GM12878 (cell line): ENCODE measurements at regions not wholly inside any gene's neighbourhood (a gene's known extent, or its start where the extent isn't known, plus 50 kb on each side); places are given as distances from the start of the nearest gene placed in this dataset.
"Not testable (repeated sequence)": the region's sequence is repeated elsewhere in the genome, so short reads cannot be mapped to it uniquely, and the experiment has no call there.

Source experiments
- CHD2 ChIP-seq: IDR thresholded peaks from 2 replicates; pipeline ENCODE4 v1.6.1; 2011; ENCODE audit warnings: low read depth, low read length, improper control_type of control experiment, borderline replicate concordance
- EZH2 ChIP-seq: IDR thresholded peaks from 2 replicates; pipeline ENCODE4 v1.6.1; 2012; ENCODE audit warnings: low read depth, mild to moderate bottlenecking, control low read depth, inconsistent platforms, low read length, borderline replicate concordance; ENCODE audit not compliant: control insufficient read depth
- RAD21 ChIP-seq: IDR thresholded peaks from 2 replicates; pipeline ENCODE4 v1.6.1; 2011; ENCODE audit warnings: mild to moderate bottlenecking, low read depth, low read length, moderate library complexity; ENCODE audit not compliant: insufficient read depth
- SIN3A ChIP-seq: IDR thresholded peaks from 2 replicates; pipeline ENCODE4 v1.6.1; 2012; ENCODE audit warnings: low read depth, low read length, improper control_type of control experiment
- SRF ChIP-seq, 2 experiments: IDR thresholded peaks; 2 replicates each; pipeline ENCODE4 v1.6.1; 2011; ENCODE audit warnings: low read depth in 2 of 2, low read length in 2 of 2, mild to moderate bottlenecking in 1 of 2, moderate library complexity in 1 of 2
- TF ChIP-seq, protein P1 (sequence below): fragments of 450-650 bp; IDR thresholded peaks from 2 replicates; pipeline ENCODE4 v1.6.1; 2014; ENCODE audit warnings: mild to moderate bottlenecking
- TF ChIP-seq, protein P2 (sequence below), 3 experiments: IDR thresholded peaks in 2 of 3; conservative IDR thresholded peaks in 1 of 3; 2 replicates each; pipeline ENCODE4 v1.5.1; 2011; ENCODE audit warnings: low read depth in 3 of 3, low read length in 3 of 3, mild to moderate bottlenecking in 3 of 3, control low read depth in 2 of 3, moderate library complexity in 2 of 3, inconsistent platforms in 1 of 3, mixed read lengths in 1 of 3; ENCODE audit not compliant: control insufficient read depth in 2 of 3, insufficient read depth in 1 of 3; ENCODE audit errors: extremely low read depth in 1 of 3
- TF ChIP-seq, protein P3 (sequence below): IDR thresholded peaks from 2 replicates; pipeline ENCODE4 v1.6.1; 2011; ENCODE audit warnings: low read depth, low read length, improper control_type of control experiment, borderline replicate concordance
- TF ChIP-seq, protein P4 (sequence below): fragments of 450-650 bp; IDR thresholded peaks from 2 replicates; pipeline ENCODE4 v1.6.1; 2018; ENCODE audit warnings: borderline replicate concordance, mild to moderate bottlenecking; ENCODE audit not compliant: partially characterized antibody
- TF ChIP-seq, protein P5 (sequence below): IDR thresholded peaks from 2 replicates; pipeline ENCODE4 v1.6.1; 2011; ENCODE audit warnings: borderline replicate concordance, low read depth, mild to moderate bottlenecking, moderate library complexity, mixed read lengths, low read length; ENCODE audit not compliant: insufficient read depth; ENCODE audit errors: extremely low read length
- TF ChIP-seq, protein P6 (sequence below): IDR thresholded peaks from 2 replicates; pipeline ENCODE4 v1.6.1; 2012; ENCODE audit warnings: low read depth, low read length, improper control_type of control experiment

DNA sequence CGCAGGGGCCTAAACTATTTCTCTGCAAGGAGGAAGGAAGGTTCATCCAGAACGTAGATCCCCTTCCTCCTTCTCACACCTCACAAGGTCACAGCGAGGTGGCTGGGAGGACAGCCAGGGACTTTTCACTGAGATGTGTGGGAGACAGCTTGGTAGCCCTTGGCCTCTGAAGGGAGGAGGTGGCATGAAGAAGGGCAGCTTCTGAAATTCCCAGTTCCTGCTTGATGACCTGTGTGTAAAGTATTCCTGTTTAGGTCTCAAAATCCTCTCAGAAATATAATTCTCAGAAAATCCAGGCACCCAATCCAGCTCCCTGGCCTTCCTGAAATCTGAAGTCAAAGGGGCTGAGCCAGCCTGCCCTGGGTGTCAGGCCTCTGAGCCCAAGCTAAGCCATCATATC lies 84.9 kb upstream of the ALDH3B2 start:
- TF ChIP-seq, protein P1, sequence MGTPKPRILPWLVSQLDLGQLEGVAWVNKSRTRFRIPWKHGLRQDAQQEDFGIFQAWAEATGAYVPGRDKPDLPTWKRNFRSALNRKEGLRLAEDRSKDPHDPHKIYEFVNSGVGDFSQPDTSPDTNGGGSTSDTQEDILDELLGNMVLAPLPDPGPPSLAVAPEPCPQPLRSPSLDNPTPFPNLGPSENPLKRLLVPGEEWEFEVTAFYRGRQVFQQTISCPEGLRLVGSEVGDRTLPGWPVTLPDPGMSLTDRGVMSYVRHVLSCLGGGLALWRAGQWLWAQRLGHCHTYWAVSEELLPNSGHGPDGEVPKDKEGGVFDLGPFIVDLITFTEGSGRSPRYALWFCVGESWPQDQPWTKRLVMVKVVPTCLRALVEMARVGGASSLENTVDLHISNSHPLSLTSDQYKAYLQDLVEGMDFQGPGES, result not testable (repeated sequence)
- TF ChIP-seq, protein P2, sequence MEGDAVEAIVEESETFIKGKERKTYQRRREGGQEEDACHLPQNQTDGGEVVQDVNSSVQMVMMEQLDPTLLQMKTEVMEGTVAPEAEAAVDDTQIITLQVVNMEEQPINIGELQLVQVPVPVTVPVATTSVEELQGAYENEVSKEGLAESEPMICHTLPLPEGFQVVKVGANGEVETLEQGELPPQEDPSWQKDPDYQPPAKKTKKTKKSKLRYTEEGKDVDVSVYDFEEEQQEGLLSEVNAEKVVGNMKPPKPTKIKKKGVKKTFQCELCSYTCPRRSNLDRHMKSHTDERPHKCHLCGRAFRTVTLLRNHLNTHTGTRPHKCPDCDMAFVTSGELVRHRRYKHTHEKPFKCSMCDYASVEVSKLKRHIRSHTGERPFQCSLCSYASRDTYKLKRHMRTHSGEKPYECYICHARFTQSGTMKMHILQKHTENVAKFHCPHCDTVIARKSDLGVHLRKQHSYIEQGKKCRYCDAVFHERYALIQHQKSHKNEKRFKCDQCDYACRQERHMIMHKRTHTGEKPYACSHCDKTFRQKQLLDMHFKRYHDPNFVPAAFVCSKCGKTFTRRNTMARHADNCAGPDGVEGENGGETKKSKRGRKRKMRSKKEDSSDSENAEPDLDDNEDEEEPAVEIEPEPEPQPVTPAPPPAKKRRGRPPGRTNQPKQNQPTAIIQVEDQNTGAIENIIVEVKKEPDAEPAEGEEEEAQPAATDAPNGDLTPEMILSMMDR (IDR thresholded peaks at IDR 0.05 in 2 of 3, conservative IDR thresholded peaks at IDR 0.05 in 1 of 3; ENCODE audit: control insufficient read depth in 2 of 3, extremely low read depth in 1 of 3, insufficient read depth in 1 of 3, low read depth in 3 of 3, low read length in 3 of 3), result not testable (repeated sequence)
- TF ChIP-seq, protein P3, sequence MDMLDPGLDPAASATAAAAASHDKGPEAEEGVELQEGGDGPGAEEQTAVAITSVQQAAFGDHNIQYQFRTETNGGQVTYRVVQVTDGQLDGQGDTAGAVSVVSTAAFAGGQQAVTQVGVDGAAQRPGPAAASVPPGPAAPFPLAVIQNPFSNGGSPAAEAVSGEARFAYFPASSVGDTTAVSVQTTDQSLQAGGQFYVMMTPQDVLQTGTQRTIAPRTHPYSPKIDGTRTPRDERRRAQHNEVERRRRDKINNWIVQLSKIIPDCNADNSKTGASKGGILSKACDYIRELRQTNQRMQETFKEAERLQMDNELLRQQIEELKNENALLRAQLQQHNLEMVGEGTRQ, result not testable (repeated sequence)
- TF ChIP-seq, protein P4, sequence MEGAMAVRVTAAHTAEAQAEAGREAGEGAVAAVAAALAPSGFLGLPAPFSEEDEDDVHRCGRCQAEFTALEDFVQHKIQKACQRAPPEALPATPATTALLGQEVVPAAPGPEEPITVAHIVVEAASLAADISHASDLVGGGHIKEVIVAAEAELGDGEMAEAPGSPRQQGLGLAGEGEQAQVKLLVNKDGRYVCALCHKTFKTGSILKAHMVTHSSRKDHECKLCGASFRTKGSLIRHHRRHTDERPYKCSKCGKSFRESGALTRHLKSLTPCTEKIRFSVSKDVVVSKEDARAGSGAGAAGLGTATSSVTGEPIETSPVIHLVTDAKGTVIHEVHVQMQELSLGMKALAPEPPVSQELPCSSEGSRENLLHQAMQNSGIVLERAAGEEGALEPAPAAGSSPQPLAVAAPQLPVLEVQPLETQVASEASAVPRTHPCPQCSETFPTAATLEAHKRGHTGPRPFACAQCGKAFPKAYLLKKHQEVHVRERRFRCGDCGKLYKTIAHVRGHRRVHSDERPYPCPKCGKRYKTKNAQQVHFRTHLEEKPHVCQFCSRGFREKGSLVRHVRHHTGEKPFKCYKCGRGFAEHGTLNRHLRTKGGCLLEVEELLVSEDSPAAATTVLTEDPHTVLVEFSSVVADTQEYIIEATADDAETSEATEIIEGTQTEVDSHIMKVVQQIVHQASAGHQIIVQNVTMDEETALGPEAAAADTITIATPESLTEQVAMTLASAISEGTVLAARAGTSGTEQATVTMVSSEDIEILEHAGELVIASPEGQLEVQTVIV, result not testable (repeated sequence)
- TF ChIP-seq CHD2; RAD21; SRF (IDR thresholded peaks at IDR 0.05; ENCODE audit: low read depth in 2 of 2, low read length in 2 of 2); EZH2; SIN3A: not testable (repeated sequence)
- TF ChIP-seq, protein P5, sequence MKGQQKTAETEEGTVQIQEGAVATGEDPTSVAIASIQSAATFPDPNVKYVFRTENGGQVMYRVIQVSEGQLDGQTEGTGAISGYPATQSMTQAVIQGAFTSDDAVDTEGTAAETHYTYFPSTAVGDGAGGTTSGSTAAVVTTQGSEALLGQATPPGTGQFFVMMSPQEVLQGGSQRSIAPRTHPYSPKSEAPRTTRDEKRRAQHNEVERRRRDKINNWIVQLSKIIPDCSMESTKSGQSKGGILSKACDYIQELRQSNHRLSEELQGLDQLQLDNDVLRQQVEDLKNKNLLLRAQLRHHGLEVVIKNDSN, result not testable (repeated sequence)
- TF ChIP-seq, protein P6, sequence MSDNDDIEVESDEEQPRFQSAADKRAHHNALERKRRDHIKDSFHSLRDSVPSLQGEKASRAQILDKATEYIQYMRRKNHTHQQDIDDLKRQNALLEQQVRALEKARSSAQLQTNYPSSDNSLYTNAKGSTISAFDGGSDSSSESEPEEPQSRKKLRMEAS, result not testable (repeated sequence)
